Ovary (tissue), 7 donors: ENCODE measurements at regions not wholly inside any gene's neighbourhood (a gene's known extent, or its start where the extent isn't known, plus 50 kb on each side); places are given as distances from the start of the nearest gene placed in this dataset.

Experiments used
- DNase-seq, 5 donors: peaks; one replicate each; pipeline ENCODE4 v3.0.0-alpha.2; 2019 to 2020
- H3K27ac ChIP-seq, 2 donors: fragments of 200-600 bp; one replicate each; pipeline versions ENCODE4 v1.5.1 to v1.8.0; 2019 to 2022
- H3K27me3 ChIP-seq: fragments of 200-600 bp; one replicate; pipeline ENCODE4 v1.8.0; 2022
- H3K36me3 ChIP-seq: fragments of 200-600 bp; sonication (generic); one replicate; pipeline ENCODE4 v1.5.1; 2019
- H3K4me1 ChIP-seq: one replicate; pipeline ENCODE4 v1.8.1; 2013; ENCODE audit warnings: mild to moderate bottlenecking, moderate library complexity; ENCODE audit not compliant: insufficient read depth
- H3K4me3 ChIP-seq: fragments of 200-600 bp; sonication (generic); one replicate; pipeline ENCODE4 v1.5.1; 2017
- H3K9me3 ChIP-seq, 2 donors: fragments of 200-600 bp in 1 of 2; sonication (generic) in 1 of 2; one replicate each; pipeline versions ENCODE4 v1.5.1 to v1.8.1; 2013 to 2019; ENCODE audit warnings: mild to moderate bottlenecking in 1 of 2, moderate library complexity in 1 of 2
- CTCF ChIP-seq, 3 donors: fragments of 450-650 bp in 2 of 3; fragments of 200-600 bp in 1 of 3; IDR thresholded peaks; one replicate each; pipeline versions ENCODE4 v1.5.1 to v1.8.0; 2016 to 2022; ENCODE audit warnings: antibody characterized with exemption in 3 of 3, mild to moderate bottlenecking in 1 of 3
- EP300 ChIP-seq: sonication (generic); formaldehyde crosslinking; IDR thresholded peaks from one replicate; pipeline ENCODE4 v1.6.1; 2017; ENCODE audit warnings: antibody characterized with exemption
- POLR2A ChIP-seq: fragments of 450-650 bp; IDR thresholded peaks from one replicate; pipeline ENCODE4 v1.6.1; 2017; ENCODE audit warnings: antibody characterized with exemption, mild to moderate bottlenecking, moderate library complexity
- WGBS, 3 donors: extraction: QIAGEN DNeasy Blood & Tissue Kit in 1 of 3; methylation state at CpG; one replicate each; pipeline versions ENCODE4 v1.1.5 to v1.1.7; 2013 to 2017; 5-methylcytosine and 5-hydroxymethylcytosine counted together
- intact Hi-C, 4 donors: fragments of 100-400 bp; cut with DNase I; formaldehyde crosslinking; loops; one replicate each; pipeline versions ENCODE4 v1.11.0 to v1.15.1; 2022 to 2023
- donor health status: DM: no; HTN: no; CAD: no; lungs with moderate emphysema.
- donor health status: DM: no; HTN: no; CAD: no.
- donor health status: Bipolar disorder and iron deficiency.
- donor health status: DM: no; HTN: no; CAD: no.
- donor health status: DM: yes; HTN: yes; CAD: no.

- Histone ChIP-seq H3K4me1 (no peaks in the 10 kb centered on the region), H3K27me3 (no peaks in the 10 kb centered on the region), H3K27ac (no peak overlapping the region), H3K9me3 (no peaks in the 10 kb centered on the region), H3K4me3 (no peak overlapping the region), H3K36me3 (no peaks in the 10 kb centered on the region)
- no peak for TF ChIP-seq CTCF (IDR thresholded peaks at IDR 0.05)
- no peak for TF ChIP-seq POLR2A
- TF ChIP-seq EP300, result no peak
- DNase-seq, result no peak
- intact Hi-C loops, result no loop called here
These were observed 234.8 kb downstream of the FOXD2 start for GRCh38 chr1:47672622-47673021.

- no peaks in the 10 kb centered on the region for H3K27me3 ChIP-seq
- intact Hi-C loops, result no loop called here
- no peaks in the 10 kb centered on the region for H3K4me1 ChIP-seq
- H3K4me3 ChIP-seq, result no peak overlapping the region
- H3K27ac ChIP-seq, result no peak overlapping the region
- no peaks in the 10 kb centered on the region for H3K9me3 ChIP-seq
- no peak for DNase-seq
- no peak for TF ChIP-seq POLR2A
- TF ChIP-seq CTCF (IDR thresholded peaks at IDR 0.05), result no peak
- TF ChIP-seq EP300, result no peak
- H3K36me3 ChIP-seq, result no peaks in the 10 kb centered on the region
These were observed 236.3 kb downstream of the FOXD2 start for GRCh38 chr1:47674189-47674588.

- Histone ChIP-seq H3K36me3 (no peaks in the 10 kb centered on the region), H3K27me3 (no peaks in the 10 kb centered on the region), H3K4me3 (no peak overlapping the region), H3K4me1 (no peaks in the 10 kb centered on the region), H3K9me3 (no peaks in the 10 kb centered on the region), H3K27ac (no peak overlapping the region)
- no peak for DNase-seq
- intact Hi-C loops, result no loop called here
- WGBS, 3 donors, result 82 to 96% (median 90%) methylated on average over 3 of the region's 3 CpGs
- TF ChIP-seq EP300, result no peak
- TF ChIP-seq CTCF (IDR thresholded peaks at IDR 0.05), result no peak
- TF ChIP-seq POLR2A, result no peak
These were observed 237.3 kb downstream of the FOXD2 start for GRCh38 chr1:47675047-47675675.

GRCh38 chr1:47675721-47676120 is 237.9 kb downstream of the FOXD2 start:
- DNase-seq, result no peak
- H3K27me3 ChIP-seq, result no peaks in the 10 kb centered on the region
- WGBS, 3 donors, result 78 to 90% (median 82%) methylated on average over 11 of the region's 11 CpGs
- H3K27ac ChIP-seq, result no peak overlapping the region
- no peaks in the 10 kb centered on the region for H3K9me3 ChIP-seq
- no peak overlapping the region for H3K4me3 ChIP-seq
- no peaks in the 10 kb centered on the region for H3K4me1 ChIP-seq
- intact Hi-C loops, result no loop called here
- no peaks in the 10 kb centered on the region for H3K36me3 ChIP-seq
- no peak for TF ChIP-seq CTCF (IDR thresholded peaks at IDR 0.05)
- no peak for TF ChIP-seq POLR2A
- no peak for TF ChIP-seq EP300
